HG03565 (cell line): ENCODE measurements at regions not wholly inside any gene's neighbourhood (a gene's known extent, or its start where the extent isn't known, plus 50 kb on each side); places are given as distances from the start of the nearest gene placed in this dataset.
"Not testable (repeated sequence)": the region's sequence is repeated elsewhere in the genome, so short reads cannot be mapped to it uniquely, and the experiment has no call there.

Experiments
- ATAC-seq: cut with Tn5 transposase; IDR thresholded peaks from one replicate; pipeline ENCODE4 v1.9.1; 2021; ENCODE audit warnings: mild to moderate bottlenecking, moderate library complexity; ENCODE audit not compliant: unreplicated experiment

GRCh38 chr7:80019809-80020207, 114.8 kb upstream of the GNAI1 start:
- not testable (repeated sequence) for ATAC-seq

GRCh38 chr7:80018941-80019808, 115.5 kb upstream of the GNAI1 start:
- ATAC-seq: peak; percentile 94

- ATAC-seq: no peak
These were observed 117.4 kb upstream of the GNAI1 start for GRCh38 chr7:80017101-80017698.

- no peak for ATAC-seq
These were observed 120.1 kb upstream of the GNAI1 start for GRCh38 chr7:80014511-80014910.

GRCh38 chr7:80008039-80008438, 126.6 kb upstream of the GNAI1 start:
- no peak for ATAC-seq

- ATAC-seq: no peak
These were observed 131.8 kb upstream of the GNAI1 start for GRCh38 chr7:80002865-80003264.

GRCh38 chr7:79998363-79998762, 136.3 kb upstream of the GNAI1 start:
- ATAC-seq: no peak

GRCh38 chr7:79997345-79997744, 137.3 kb upstream of the GNAI1 start:
- ATAC-seq: no peak

GRCh38 chr7:79995741-79996140, 138.9 kb upstream of the GNAI1 start:
- not testable (repeated sequence) for ATAC-seq

GRCh38 chr7:79988653-79989052, 146.0 kb upstream of the GNAI1 start:
- ATAC-seq: no peak

GRCh38 chr7:79984210-79984609, 150.4 kb upstream of the GNAI1 start:
- no peak for ATAC-seq

- no peak for ATAC-seq
These were observed 152.4 kb upstream of the GNAI1 start for GRCh38 chr7:79982141-79982770.

- ATAC-seq: no peak
These were observed 154.3 kb upstream of the GNAI1 start for GRCh38 chr7:79980376-79980775.

GRCh38 chr7:79979437-79979836, 155.2 kb upstream of the GNAI1 start:
- no peak for ATAC-seq

- ATAC-seq: no peak
These were observed 157.2 kb upstream of the GNAI1 start for GRCh38 chr7:79977481-79977880.

- ATAC-seq: not testable (repeated sequence)
These were observed 158.0 kb upstream of the GNAI1 start for GRCh38 chr7:79976711-79977020.

GRCh38 chr7:79975986-79976710, 158.5 kb upstream of the GNAI1 start:
- not testable (repeated sequence) for ATAC-seq

GRCh38 chr7:79973455-79973854, 161.2 kb upstream of the GNAI1 start:
- no peak for ATAC-seq

- ATAC-seq: no peak
These were observed 163.6 kb upstream of the GNAI1 start for GRCh38 chr7:79971058-79971457.

GRCh38 chr7:79968894-79969293, 165.7 kb upstream of the GNAI1 start:
- ATAC-seq: no peak

GRCh38 chr7:79968077-79968648, 166.5 kb upstream of the GNAI1 start:
- ATAC-seq: no peak
